HK-2 (cell line): ENCODE measurements at regions not wholly inside any gene's neighbourhood (a gene's known extent, or its start where the extent isn't known, plus 50 kb on each side); places are given as distances from the start of the nearest gene placed in this dataset.

Experiments used
- DNase-seq: peaks from one replicate; pipeline ENCODE4 v3.0.0-alpha.2; 2018; ENCODE audit not compliant: unreplicated experiment

- no peak for DNase-seq
Observed at GRCh38 chr2:107760620-107761364, 65.9 kb upstream of the RGPD4 start.

GRCh38 chr2:107772353-107772752, 54.3 kb upstream of the RGPD4 start:
- no peak for DNase-seq

GRCh38 chr2:107775211-107775610, 51.5 kb upstream of the RGPD4 start:
- no peak for DNase-seq

- no peak for DNase-seq
Observed at GRCh38 chr2:107775791-107776190, 50.9 kb upstream of the RGPD4 start.

- DNase-seq: no peak
Observed at GRCh38 chr2:107776362-107776761, 50.3 kb upstream of the RGPD4 start.
